GM18861 (cell line): ENCODE measurements at regions not wholly inside any gene's neighbourhood (a gene's known extent, or its start where the extent isn't known, plus 50 kb on each side); places are given as distances from the start of the nearest gene placed in this dataset.

Experiments used
- ATAC-seq: cut with Tn5 transposase; IDR thresholded peaks from one replicate; pipeline ENCODE4 v1.9.1; 2021; ENCODE audit not compliant: unreplicated experiment

GRCh38 chr11:128302425-128303186, 284.8 kb downstream of the ETS1 start:
- peak; percentile 82 for ATAC-seq

DNA sequence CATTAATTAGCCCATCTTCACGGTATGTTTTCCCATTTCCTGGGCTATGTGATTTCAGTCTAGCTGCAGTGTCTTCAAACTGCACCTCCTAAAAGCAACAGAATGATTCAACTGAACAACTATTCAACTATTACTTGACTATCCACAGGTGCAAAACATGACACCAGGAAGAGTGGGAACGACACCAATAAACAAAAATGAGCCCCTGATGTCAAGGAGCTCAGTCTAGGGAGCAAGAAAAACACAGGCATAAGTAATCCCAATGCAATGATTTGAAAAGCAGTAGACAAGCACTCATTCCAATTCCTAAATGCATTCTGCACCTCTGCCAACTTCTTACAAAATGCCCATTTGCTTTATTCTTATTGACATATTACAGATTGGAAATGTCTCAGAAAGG, 285.6 kb downstream of the ETS1 start:
- ATAC-seq = no peak

GRCh38 chr11:128300785-128301184, 286.6 kb downstream of the ETS1 start:
- ATAC-seq = no peak

DNA sequence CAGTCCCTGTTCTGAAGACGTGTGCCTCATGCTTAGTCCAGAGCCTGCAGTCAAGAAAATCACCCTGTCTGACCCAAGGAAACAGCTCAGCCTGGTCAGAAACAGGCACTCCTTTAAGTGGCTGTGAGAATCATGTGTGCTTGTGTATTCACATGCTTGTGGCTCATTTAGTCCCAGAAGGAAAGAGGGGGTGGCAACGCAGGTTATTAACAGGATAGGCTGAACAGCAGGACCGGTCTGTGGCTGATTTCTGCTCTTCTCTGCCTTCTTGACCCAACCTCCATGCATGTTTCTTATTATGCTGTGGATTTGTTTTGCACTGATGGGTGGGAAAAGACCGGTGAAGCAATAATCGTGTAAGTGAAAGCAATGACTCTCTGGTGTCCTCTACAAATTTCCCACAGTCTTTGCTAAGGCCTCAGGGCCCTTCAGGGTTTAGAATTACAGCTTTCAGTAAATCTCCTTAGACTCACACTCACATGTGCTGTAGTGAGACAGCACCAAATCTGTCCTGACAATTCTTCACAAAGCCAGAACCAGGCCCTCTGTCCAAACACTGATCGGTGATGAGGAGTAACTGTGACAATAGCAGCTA, 288.1 kb downstream of the ETS1 start:
- ATAC-seq = peak; percentile 30

DNA sequence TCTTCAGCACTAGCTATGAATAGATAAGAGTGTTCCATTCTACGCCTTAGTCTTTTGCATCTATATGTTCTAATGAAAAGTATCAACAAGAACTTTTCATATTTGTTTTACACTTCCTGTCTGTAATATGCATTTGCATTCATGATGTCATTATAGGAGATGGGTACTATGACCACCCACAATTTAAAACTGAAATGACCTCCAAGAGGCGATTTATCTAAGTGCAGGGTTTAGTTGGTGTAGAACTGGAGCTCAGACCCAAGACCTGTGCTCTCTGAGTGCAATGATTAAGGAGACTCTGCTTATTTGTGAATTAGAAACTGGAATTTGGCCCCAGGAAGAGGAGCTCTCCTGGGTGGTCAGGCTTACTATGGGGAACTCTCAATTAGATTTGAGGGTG, 289.1 kb downstream of the ETS1 start:
- no peak for ATAC-seq

DNA sequence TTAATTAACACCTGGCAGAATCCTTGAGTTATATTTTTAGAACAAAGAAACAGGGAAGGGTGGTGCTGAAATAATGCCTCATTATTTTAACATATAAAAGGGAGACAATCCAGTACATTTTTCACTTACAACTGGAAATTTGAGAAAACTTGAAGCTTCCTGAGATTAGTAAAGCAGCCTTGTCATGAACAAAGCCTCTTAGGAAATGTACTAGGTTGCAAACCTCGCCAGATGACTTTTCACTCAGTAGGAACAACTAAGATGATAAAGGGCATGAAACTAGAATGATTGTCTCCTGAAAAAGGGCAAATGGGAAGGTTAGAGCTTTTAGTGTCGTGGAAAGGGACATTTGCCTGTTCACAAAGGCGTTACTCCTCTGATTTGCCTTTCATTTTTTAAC, 289.6 kb downstream of the ETS1 start:
- no peak for ATAC-seq

DNA sequence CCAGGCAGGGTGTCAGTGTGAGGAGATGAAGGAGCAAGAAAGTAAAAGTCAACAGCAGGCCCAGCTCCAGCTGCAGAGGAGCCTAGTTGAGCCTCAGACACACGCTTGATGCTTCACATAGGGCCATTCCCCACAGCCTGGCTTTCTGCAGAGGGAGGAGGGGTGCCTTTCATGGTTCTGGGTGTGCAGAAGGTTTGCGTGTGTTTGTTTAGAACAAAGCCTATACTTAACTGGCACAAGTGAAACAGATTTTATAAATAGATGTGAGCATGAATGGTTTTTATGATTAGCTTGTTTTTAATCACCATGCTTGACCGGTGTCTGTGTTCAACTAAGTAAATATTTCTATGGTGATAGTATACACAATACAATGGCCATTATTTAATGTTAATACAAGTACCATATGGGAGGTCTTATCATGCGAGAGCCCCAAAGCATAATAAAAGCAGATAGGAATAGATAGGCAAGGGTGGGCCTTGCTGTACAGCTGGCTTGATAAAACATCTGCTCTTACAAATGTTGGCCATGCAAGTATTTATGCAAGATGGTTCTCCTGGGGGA, 290.2 kb downstream of the ETS1 start:
- ATAC-seq = no peak

DNA sequence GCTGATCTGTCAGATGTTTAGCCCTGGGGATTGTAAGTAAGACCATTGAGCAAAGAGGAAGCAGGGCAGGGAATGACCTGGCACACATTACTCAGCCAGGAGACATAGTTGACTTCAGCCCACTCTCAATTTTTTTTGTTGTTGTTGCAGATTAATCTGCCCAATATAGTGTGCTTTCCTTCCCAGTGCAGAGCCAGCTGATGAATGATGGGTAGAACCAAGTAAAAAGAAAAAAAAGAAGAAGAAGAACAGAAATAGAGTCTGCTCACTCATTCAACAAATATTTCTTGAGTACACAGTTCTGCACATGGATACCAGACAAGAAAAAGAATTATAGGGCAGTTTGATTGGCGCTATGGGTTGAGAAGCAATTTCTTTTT, 292.7 kb downstream of the ETS1 start:
- no peak for ATAC-seq

GRCh38 chr11:128294001-128294670, 293.2 kb downstream of the ETS1 start:
- no peak for ATAC-seq

- ATAC-seq = no peak
Observed at GRCh38 chr11:128291835-128292234, 295.5 kb downstream of the ETS1 start.

GRCh38 chr11:128291007-128291406, 296.4 kb downstream of the ETS1 start:
- ATAC-seq = no peak

DNA sequence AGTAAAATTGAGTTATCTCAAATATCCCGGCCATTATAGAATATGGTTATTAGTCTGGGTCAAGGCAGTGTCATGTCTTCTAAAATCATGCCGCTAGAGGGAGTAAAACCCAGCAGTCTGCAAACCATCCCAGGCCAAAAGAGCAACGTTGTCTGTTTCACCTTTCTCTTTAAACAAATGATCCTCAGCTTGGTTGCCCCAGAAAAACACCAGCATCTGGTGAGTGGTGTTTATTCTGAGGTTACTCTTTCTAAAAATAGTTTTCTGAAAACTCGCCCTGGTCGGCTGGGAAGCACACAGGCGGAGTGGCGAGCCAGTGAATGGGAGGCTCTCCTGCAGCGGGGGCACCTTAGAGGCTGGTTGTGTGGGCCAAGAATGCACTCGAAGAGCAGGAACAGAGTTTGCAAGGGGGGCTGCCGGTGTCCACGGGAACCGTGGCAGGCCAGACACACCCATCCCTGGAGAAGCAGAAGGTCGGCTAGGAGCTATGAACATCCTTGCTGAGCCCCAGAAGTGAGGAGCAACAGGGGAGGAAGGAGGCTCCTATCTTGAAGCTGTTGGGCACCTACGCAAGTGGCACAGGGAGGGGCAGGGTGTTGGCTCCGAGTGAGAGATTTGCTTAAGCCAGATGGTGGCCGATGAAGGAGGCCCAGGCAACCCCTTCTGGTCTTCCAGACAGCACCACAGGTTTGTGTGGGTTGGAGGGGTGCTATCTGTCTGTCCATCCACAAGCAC, 297.1 kb downstream of the ETS1 start:
- ATAC-seq = peak; percentile 67

GRCh38 chr11:128289048-128289447, 298.3 kb downstream of the ETS1 start:
- no peak for ATAC-seq

DNA sequence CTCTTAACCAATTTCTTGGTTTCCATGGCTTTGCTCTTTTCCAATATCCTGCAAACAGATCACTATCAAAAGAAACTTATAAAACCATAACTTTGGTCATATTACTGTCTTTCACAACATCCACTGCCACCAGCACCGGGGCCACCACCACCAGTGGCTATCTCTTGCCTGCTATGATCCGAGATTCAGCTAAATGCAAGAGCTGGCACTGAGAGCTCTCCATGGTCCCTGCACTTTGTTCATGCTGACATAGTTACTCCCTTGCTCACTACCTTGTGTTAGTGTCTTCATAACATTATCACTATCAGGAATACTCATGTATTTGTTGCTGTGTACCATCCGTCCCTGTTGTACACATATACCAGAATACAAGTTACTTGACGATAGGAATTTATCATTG, 299.0 kb downstream of the ETS1 start:
- ATAC-seq = no peak

- ATAC-seq = no peak
Observed at GRCh38 chr11:128285321-128285720, 302.0 kb downstream of the ETS1 start.

DNA sequence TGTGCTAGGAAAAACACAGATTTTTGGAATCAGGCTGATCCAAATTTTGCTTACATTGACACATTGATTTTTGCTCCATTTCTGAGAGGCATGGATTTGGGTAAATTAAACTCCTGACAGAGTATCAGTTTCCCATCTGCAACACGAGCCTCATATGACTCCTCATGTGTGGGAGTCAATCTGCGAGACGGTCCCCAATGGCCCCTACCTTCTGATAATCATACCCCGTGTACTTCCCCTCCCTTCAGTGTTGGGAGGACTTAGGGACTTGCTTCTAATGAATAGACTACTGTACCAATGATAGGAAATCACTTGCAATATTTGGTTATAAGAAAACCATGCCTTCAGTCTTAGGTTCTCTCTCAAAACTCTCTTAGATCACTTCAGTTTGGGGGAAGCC, 302.7 kb downstream of the ETS1 start:
- ATAC-seq = no peak

DNA sequence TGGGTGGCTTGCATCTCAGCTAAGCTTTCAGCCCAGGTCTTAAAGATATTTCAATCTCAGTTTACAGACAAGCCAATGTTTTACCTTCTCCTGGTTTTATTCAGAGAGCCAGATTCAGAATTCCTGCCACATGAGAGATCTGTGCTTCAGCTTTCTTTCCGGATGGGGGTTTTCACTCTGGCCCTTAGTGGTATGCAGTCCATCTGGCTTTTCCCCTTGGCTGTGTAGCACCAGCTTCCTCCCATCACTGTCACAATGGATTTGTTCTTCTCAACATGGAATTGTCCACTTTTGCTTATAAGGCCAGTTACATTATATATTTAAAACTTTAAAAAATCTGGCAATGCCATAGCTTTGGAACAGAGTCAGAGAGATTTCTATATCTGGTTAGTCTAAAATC, 303.9 kb downstream of the ETS1 start:
- ATAC-seq = no peak

DNA sequence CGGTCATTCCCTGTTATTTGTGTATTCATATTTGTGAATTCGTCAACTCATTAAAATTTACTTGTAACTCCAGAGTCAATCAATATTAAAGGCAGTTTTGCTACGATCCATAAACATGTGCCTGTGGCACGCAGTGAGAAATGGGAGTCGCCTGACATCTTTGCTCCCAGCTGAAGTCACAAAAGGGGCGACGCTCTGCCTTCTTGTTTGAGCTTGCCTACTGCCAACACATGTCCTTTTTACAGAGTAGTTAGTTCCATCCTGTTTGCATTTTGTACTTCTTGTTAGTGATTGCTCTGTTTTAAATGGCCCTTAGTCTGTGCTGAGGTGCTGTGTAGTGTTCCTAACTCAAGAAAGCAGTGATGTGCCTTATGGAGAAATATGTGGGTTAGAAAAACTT, 305.3 kb downstream of the ETS1 start:
- no peak for ATAC-seq

GRCh38 chr11:128279866-128280265, 307.5 kb downstream of the ETS1 start:
- ATAC-seq = no peak

DNA sequence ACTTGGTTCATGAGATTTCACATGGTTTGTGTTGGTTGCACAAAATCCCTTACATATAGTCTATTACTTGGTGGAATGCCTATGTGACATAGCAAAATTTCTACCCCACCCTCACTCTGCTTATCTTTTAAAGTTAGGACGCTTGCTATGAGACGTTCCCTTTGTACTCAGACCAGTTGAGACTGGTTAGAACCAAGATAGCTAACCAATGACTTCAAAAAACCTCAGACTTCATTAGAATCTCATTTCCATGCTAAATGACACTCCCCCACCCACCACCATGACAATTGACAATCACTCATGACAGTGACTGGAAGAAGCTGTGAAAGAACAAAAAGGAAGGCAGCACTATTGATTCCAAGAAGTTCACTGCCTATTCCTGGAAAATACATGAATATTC, 313.6 kb downstream of the ETS1 start:
- ATAC-seq = no peak

DNA sequence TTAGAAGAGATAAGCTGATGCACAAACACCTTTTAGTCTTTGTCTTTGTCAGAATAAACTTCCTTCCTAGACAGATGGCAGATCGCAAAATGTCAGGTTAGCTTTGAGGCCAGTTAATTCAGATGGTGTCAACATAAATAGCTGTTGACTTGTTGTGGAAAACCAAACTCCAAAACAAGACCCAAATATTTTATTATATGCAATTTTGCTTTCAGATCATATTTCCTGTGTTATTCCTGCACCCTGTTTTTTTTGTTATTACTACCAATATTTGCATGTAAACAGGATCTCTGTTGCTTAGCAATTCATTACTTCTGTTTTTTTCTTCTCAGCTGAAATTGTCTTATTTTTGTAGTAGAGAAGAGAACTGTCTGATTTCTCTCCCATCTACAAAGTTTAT, 316.0 kb downstream of the ETS1 start:
- no peak for ATAC-seq
